Body of pancreas (tissue), 4 donors: ENCODE measurements at regions not wholly inside any gene's neighbourhood (a gene's known extent, or its start where the extent isn't known, plus 50 kb on each side); places are given as distances from the start of the nearest gene placed in this dataset.

Experiments used
- ATAC-seq: fragments of 150-250 bp; one replicate; pipeline ENCODE4 v1.9.1; 2016
- DNase-seq, 4 donors: peaks; one replicate each; pipeline ENCODE4 v3.0.0-alpha.2; 2019
- H3K27ac ChIP-seq, 4 donors: fragments of 200-600 bp; sonication (generic); 1 replicate in 3 of 4; 2 replicates in 1 of 4; pipeline versions ENCODE4 v1.5.1 to v1.6.1; 2016 to 2019; ENCODE audit warnings: mild to moderate bottlenecking in 1 of 4, mixed read lengths in 1 of 4, moderate library complexity in 1 of 4
- H3K27me3 ChIP-seq, 2 donors: fragments of 200-600 bp; sonication (generic); one replicate each; pipeline ENCODE4 v1.6.0; 2016; ENCODE audit warnings: mild to moderate bottlenecking in 1 of 2
- H3K36me3 ChIP-seq, 2 donors: fragments of 200-600 bp; sonication (generic); replicated peaks in 1 of 2; 2 replicates each; pipeline ENCODE4 v1.5.1; 2016; ENCODE audit warnings: low read depth in 2 of 2; ENCODE audit not compliant: insufficient read depth in 1 of 2
- H3K4me1 ChIP-seq: fragments of 200-600 bp; sonication (generic); one replicate; pipeline ENCODE4 v1.6.0; 2016
- H3K4me3 ChIP-seq, 2 donors: fragments of 200-600 bp; sonication (generic); 1 replicate in 1 of 2; 2 replicates in 1 of 2; pipeline ENCODE4 v1.5.1; 2016 to 2019
- H3K9me3 ChIP-seq, 3 donors: fragments of 200-600 bp; sonication (generic); 1 replicate in 2 of 3; 2 replicates in 1 of 3; pipeline ENCODE4 v1.5.1; 2016
- CTCF ChIP-seq, 7 experiments: fragments of 450-650 bp in 4 of 7; fragments of 200-600 bp in 3 of 7; sonication (generic) in 3 of 7; IDR thresholded peaks; one replicate each; pipeline ENCODE4 v1.5.1; 2016 to 2019; ENCODE audit warnings: antibody characterized with exemption in 7 of 7
- POLR2A ChIP-seq, 3 donors: fragments of 450-650 bp; IDR thresholded peaks; one replicate each; pipeline ENCODE4 v1.6.1; 2016; ENCODE audit warnings: antibody characterized with exemption in 3 of 3, mild to moderate bottlenecking in 2 of 3
- WGBS, 2 donors: methylation state at CpG; one replicate each; pipeline ENCODE4 v1.1.5; 2017; 5-methylcytosine and 5-hydroxymethylcytosine counted together
- intact Hi-C: fragments of 100-400 bp; cut with DNase I; formaldehyde crosslinking; loops from one replicate; pipeline ENCODE4 v1.15.1; 2023

- Histone ChIP-seq H3K27me3 (no peaks in the 10 kb centered on the region), H3K4me1 (no peaks in the 10 kb centered on the region), H3K9me3 (no peaks in the 10 kb centered on the region), H3K27ac (no peak overlapping the region), H3K36me3 (no peaks in the 10 kb centered on the region), H3K4me3 (no peak overlapping the region)
- 33 to 54% methylated on average over 5 of the region's 5 CpGs for WGBS, 2 donors
- no peak for DNase-seq
- no peak for ATAC-seq
- TF ChIP-seq CTCF (IDR thresholded peaks at IDR 0.05) (no peak), POLR2A (IDR thresholded peaks at IDR 0.05) (no peak)
- intact Hi-C loops: no loop called here
These were observed 780.0 kb downstream of the SORCS1 start for GRCh38 chr10:106384496-106384895.

- intact Hi-C loops: no loop called here
- no peak for TF ChIP-seq POLR2A (IDR thresholded peaks at IDR 0.05)
- 81 to 85% methylated on average over 3 of the region's 3 CpGs for WGBS, 2 donors
- Histone ChIP-seq H3K27me3 (no peaks in the 10 kb centered on the region), H3K4me1 (no peaks in the 10 kb centered on the region), H3K9me3 (no peaks in the 10 kb centered on the region), H3K4me3 (no peak overlapping the region), H3K36me3 (no peaks in the 10 kb centered on the region), H3K27ac (no peak overlapping the region)
- DNase-seq: no peak
- ATAC-seq: no peak
These were observed 783.8 kb downstream of the SORCS1 start for GRCh38 chr10:106380706-106381105.

GRCh38 chr10:106378251-106378650 is 786.3 kb downstream of the SORCS1 start:
- TF ChIP-seq CTCF (IDR thresholded peaks at IDR 0.05) (no peak), POLR2A (IDR thresholded peaks at IDR 0.05) (no peak)
- DNase-seq (no peak), ATAC-seq (no peak)
- intact Hi-C loops: no loop called here
- Histone ChIP-seq H3K27ac (no peak overlapping the region), H3K36me3 (no peaks in the 10 kb centered on the region), H3K9me3 (no peaks in the 10 kb centered on the region), H3K4me1 (no peaks in the 10 kb centered on the region), H3K4me3 (no peak overlapping the region), H3K27me3 (no peaks in the 10 kb centered on the region)
- WGBS, 2 donors: 58 to 72% methylated on average over 3 of the region's 3 CpGs

- 65 to 74% methylated on average over 6 of the region's 6 CpGs for WGBS, 2 donors
- no peaks in the 10 kb centered on the region for H3K27me3 ChIP-seq
- ATAC-seq: no peak
These were observed 793.8 kb downstream of the SORCS1 start for GRCh38 chr10:106370751-106371150.

GRCh38 chr10:106360870-106361269 is 803.6 kb downstream of the SORCS1 start:
- no peaks in the 10 kb centered on the region for H3K36me3 ChIP-seq
- no peak for DNase-seq
- H3K9me3 ChIP-seq: no peaks in the 10 kb centered on the region
- intact Hi-C loops: no loop called here
- H3K27ac ChIP-seq: no peak overlapping the region
- no peaks in the 10 kb centered on the region for H3K27me3 ChIP-seq
- H3K4me1 ChIP-seq: no peaks in the 10 kb centered on the region
- no peak for ATAC-seq
- no peak for TF ChIP-seq POLR2A (IDR thresholded peaks at IDR 0.05)
- TF ChIP-seq CTCF (IDR thresholded peaks at IDR 0.05): no peak
- H3K4me3 ChIP-seq: no peak overlapping the region
- WGBS, 2 donors: 20 to 24% methylated on average over 2 of the region's 2 CpGs

More at GRCh38 chr10:106370751-106371150, 793.8 kb downstream of the SORCS1 start:
- intact Hi-C loops: no loop called here
- Histone ChIP-seq H3K36me3 (no peaks in the 10 kb centered on the region), H3K4me1 (no peaks in the 10 kb centered on the region), H3K9me3 (no peaks in the 10 kb centered on the region), H3K27ac (no peak overlapping the region), H3K4me3 (no peak overlapping the region)
- TF ChIP-seq CTCF (IDR thresholded peaks at IDR 0.05) (no peak), POLR2A (IDR thresholded peaks at IDR 0.05) (no peak)
- DNase-seq: no peak
